ENCODE measurements at regions not wholly inside any gene's neighbourhood (a gene's known extent, or its start where the extent isn't known, plus 50 kb on each side); places are given as distances from the start of the nearest gene placed in this dataset.

GRCh38 chr6:134734312-134734869, 215.5 kb downstream of the ALDH8A1 start:
- DNase-seq, result no peak
- intact Hi-C loops (cut with micrococcal nuclease; ENCODE audit: unreplicated experiment), result no loop called here
- H3K4me3 Mint-ChIP-seq (ENCODE audit: low read depth, unreplicated experiment), result no peak overlapping the region

DNA sequence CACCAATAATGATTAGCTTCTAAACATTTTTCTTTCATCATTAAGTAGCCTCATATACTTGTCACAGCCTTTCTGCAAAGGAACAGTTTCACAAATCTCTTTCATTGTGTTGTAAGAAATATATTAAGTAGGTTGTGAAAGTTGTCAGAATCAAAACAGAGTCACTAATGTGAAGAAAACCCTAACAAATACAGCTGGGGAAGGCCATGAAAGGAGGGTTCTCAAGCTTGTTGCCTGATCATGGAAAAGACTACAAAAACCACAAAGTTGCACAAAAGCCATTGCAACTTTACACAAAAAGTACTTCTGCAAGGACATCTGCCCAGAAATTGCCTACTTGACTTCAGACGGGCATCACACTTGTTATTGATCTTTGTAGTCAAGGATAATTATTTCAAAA, 216.1 kb downstream of the ALDH8A1 start:
- Mint-ChIP-seq H3K27ac (ENCODE audit: unreplicated experiment) (no peak overlapping the region), H3K9me3 (ENCODE audit: low read depth, unreplicated experiment) (no peaks in the 10 kb centered on the region), H3K4me3 (ENCODE audit: low read depth, unreplicated experiment) (no peak overlapping the region), H3K36me3 (ENCODE audit: insufficient read depth, unreplicated experiment) (no peaks in the 10 kb centered on the region), H3K27me3 (ENCODE audit: unreplicated experiment) (no peaks in the 10 kb centered on the region), H3K4me1 (ENCODE audit: low read depth, unreplicated experiment) (no peaks in the 10 kb centered on the region)
- no peak for TF ChIP-seq CTCF (IDR thresholded peaks at IDR 0.05; ENCODE audit: unreplicated experiment)
- BruUV-seq (replicated peaks), result no TSS peak
- CTCF ChIA-PET, result interaction anchor here (0.7 kb wide), 1 partner anchor 149 kb away, joined by 3 read pairs; no protein-coding TSS in a partner anchor
- intact Hi-C loops (cut with micrococcal nuclease; ENCODE audit: unreplicated experiment), result no loop called here
- no peak for DNase-seq

More at GRCh38 chr6:134734312-134734869, 215.5 kb downstream of the ALDH8A1 start:
- H3K27me3 Mint-ChIP-seq (ENCODE audit: unreplicated experiment), result no peaks in the 10 kb centered on the region
- no TSS peak for BruUV-seq (replicated peaks)
- H3K9me3 Mint-ChIP-seq (ENCODE audit: low read depth, unreplicated experiment), result no peaks in the 10 kb centered on the region
- no peak overlapping the region for H3K27ac Mint-ChIP-seq (ENCODE audit: unreplicated experiment)
- peaks cover 4% of the 10 kb centered on the region for H3K4me1 Mint-ChIP-seq (ENCODE audit: low read depth, unreplicated experiment)
- no peak for TF ChIP-seq CTCF (IDR thresholded peaks at IDR 0.05; ENCODE audit: unreplicated experiment)
- H3K36me3 Mint-ChIP-seq (ENCODE audit: insufficient read depth, unreplicated experiment), result no peaks in the 10 kb centered on the region
- CTCF ChIA-PET, result no interaction called here

- DNase-seq, result no peak
- no peaks in the 10 kb centered on the region for H3K9me3 Mint-ChIP-seq (ENCODE audit: low read depth, unreplicated experiment)
- no peaks in the 10 kb centered on the region for H3K4me1 Mint-ChIP-seq (ENCODE audit: low read depth, unreplicated experiment)
- no TSS peak for BruUV-seq (replicated peaks)
- H3K36me3 Mint-ChIP-seq (ENCODE audit: insufficient read depth, unreplicated experiment), result no peaks in the 10 kb centered on the region
- no peak overlapping the region for H3K4me3 Mint-ChIP-seq (ENCODE audit: low read depth, unreplicated experiment)
- CTCF ChIA-PET, result no interaction called here
- intact Hi-C loops (cut with micrococcal nuclease; ENCODE audit: unreplicated experiment), result no loop called here
- no peaks in the 10 kb centered on the region for H3K27me3 Mint-ChIP-seq (ENCODE audit: unreplicated experiment)
- no peak for TF ChIP-seq CTCF (IDR thresholded peaks at IDR 0.05; ENCODE audit: unreplicated experiment)
- no peak overlapping the region for H3K27ac Mint-ChIP-seq (ENCODE audit: unreplicated experiment)
These were observed 217.1 kb downstream of the ALDH8A1 start for GRCh38 chr6:134732763-134733162.

- BruUV-seq (replicated peaks), result no TSS peak
- Mint-ChIP-seq H3K27me3 (ENCODE audit: unreplicated experiment) (no peaks in the 10 kb centered on the region), H3K27ac (ENCODE audit: unreplicated experiment) (no peak overlapping the region), H3K9me3 (ENCODE audit: low read depth, unreplicated experiment) (no peaks in the 10 kb centered on the region), H3K4me1 (ENCODE audit: low read depth, unreplicated experiment) (no peaks in the 10 kb centered on the region), H3K36me3 (ENCODE audit: insufficient read depth, unreplicated experiment) (no peaks in the 10 kb centered on the region), H3K4me3 (ENCODE audit: low read depth, unreplicated experiment) (no peak overlapping the region)
- intact Hi-C loops (cut with micrococcal nuclease; ENCODE audit: unreplicated experiment), result no loop called here
- TF ChIP-seq CTCF (IDR thresholded peaks at IDR 0.05; ENCODE audit: unreplicated experiment), result no peak
- DNase-seq, result no peak
- CTCF ChIA-PET, result no interaction called here
These were observed 218.3 kb downstream of the ALDH8A1 start for GRCh38 chr6:134731615-134732014.
